ENCODE measurements at regions not wholly inside any gene's neighbourhood (a gene's known extent, or its start where the extent isn't known, plus 50 kb on each side); places are given as distances from the start of the nearest gene placed in this dataset.
A peak's percentile ranks its signal among the peaks of the same experiment; 100 is the strongest.

DNA sequence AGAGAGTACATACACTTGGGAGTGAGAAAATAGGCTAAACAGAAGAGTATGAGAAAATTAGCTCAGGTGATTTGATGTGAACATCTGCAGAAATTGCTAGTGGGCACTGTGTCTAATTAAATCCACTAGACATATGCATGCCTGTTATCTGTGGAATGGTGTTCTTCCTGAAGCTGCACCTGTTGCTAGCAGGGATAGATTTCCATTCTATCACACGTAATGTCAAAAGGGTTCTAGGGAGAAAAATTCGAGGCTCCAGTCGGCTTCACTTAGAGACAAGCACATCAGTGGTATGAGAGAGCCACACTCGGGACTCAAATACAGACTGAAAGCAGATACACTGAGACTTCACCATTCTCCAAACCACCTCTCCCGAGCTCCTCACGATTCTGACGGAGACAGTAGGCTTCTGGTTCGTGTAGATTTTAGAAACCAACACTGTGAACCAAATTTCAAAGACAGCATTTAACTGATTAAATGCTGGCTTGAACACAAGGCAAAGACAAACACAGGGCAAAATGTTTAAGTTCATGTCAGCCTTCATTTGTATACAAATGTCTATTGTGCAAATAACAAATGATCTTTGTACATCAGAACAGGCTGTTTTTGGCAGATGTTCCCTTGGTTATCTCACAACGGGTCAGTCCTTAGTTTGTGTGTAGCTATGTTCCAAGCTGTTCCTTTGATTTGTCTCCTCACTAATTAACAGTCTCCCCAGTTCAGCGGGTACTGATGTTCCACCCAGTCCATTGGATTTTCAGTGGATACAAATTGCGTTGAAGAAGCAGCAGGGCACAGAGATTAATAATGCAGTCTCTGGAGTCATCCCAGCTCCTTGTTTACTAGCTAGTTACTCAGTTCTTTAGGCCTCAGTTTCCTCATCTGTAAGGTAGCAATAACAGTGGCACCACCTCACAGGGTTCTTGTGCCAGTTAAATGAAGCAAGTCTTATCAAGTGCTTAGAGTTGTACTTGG, 131.0 kb upstream of the IFNGR1 start:
- Mint-ChIP-seq H3K4me3 (ENCODE audit: unreplicated experiment) (no peak overlapping the region), H3K4me1 (ENCODE audit: low read depth, unreplicated experiment) (peaks cover 20% of the 10 kb centered on the region), H3K9me3 (ENCODE audit: unreplicated experiment) (no peaks in the 10 kb centered on the region), H3K27ac (ENCODE audit: unreplicated experiment) (no peak overlapping the region), H3K36me3 (ENCODE audit: insufficient read depth, unreplicated experiment) (no peaks in the 10 kb centered on the region), H3K27me3 (ENCODE audit: insufficient read depth, unreplicated experiment) (no peaks in the 10 kb centered on the region)
- Histone ChIP-seq H3K27me3 (replicated peaks; ENCODE audit: control insufficient read depth, insufficient read depth, low read length) (no peaks in the 10 kb centered on the region), H3K36me3 (ENCODE audit: control insufficient read depth, insufficient read depth, low read length) (no peaks in the 10 kb centered on the region), H3K9me3 (no peaks in the 10 kb centered on the region), H3K4me3 (ENCODE audit: low read depth, low read length) (no peak overlapping the region), H3K4me1 (peaks cover 36% of the 10 kb centered on the region)
- TF ChIP-seq, protein P1, sequence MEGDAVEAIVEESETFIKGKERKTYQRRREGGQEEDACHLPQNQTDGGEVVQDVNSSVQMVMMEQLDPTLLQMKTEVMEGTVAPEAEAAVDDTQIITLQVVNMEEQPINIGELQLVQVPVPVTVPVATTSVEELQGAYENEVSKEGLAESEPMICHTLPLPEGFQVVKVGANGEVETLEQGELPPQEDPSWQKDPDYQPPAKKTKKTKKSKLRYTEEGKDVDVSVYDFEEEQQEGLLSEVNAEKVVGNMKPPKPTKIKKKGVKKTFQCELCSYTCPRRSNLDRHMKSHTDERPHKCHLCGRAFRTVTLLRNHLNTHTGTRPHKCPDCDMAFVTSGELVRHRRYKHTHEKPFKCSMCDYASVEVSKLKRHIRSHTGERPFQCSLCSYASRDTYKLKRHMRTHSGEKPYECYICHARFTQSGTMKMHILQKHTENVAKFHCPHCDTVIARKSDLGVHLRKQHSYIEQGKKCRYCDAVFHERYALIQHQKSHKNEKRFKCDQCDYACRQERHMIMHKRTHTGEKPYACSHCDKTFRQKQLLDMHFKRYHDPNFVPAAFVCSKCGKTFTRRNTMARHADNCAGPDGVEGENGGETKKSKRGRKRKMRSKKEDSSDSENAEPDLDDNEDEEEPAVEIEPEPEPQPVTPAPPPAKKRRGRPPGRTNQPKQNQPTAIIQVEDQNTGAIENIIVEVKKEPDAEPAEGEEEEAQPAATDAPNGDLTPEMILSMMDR (IDR thresholded peaks at IDR 0.05; ENCODE audit: insufficient read depth in 1 of 2, low read depth in 1 of 2, low read length in 1 of 2, severe bottlenecking in 1 of 2, unreplicated experiment in 1 of 2): no peak
- CTCF ChIA-PET: no interaction called here
- no peak for DNase-seq
- intact Hi-C loops (cut with micrococcal nuclease; ENCODE audit: unreplicated experiment): no loop called here
- POLR2A ChIA-PET: no interaction called here
- no TSS peak for BruUV-seq (replicated peaks)

DNA sequence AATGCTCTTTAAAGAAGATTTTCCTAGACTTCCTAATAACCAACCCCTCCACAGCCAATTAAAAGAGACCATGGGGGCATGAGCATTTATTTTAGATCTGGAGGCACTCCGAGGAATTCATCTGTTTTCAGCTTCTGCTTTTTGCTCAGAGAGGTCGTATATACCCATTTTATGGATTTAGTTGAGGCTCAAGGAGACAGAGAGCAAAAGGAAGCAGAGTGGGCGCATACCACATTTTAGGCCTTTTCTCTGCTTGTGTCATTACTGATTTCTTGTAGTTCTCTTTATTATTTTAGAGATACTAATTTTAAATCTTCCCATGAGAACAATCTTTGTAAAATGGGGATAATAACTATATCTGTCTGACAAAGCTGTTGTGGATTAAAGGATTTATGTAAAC, 129.6 kb upstream of the IFNGR1 start:
- Histone ChIP-seq H3K4me3 (ENCODE audit: low read depth, low read length) (no peak overlapping the region), H3K4me1 (peaks cover 26% of the 10 kb centered on the region), H3K27me3 (replicated peaks; ENCODE audit: control insufficient read depth, insufficient read depth, low read length) (no peaks in the 10 kb centered on the region), H3K36me3 (ENCODE audit: control insufficient read depth, insufficient read depth, low read length) (no peaks in the 10 kb centered on the region), H3K9me3 (no peaks in the 10 kb centered on the region)
- ChIA-PET CTCF (no interaction called here), POLR2A (no interaction called here)
- TF ChIP-seq, protein P1 (IDR thresholded peaks at IDR 0.05; ENCODE audit: insufficient read depth in 1 of 2, low read depth in 1 of 2, low read length in 1 of 2, severe bottlenecking in 1 of 2, unreplicated experiment in 1 of 2): no peak
- H3K4me3 Mint-ChIP-seq (ENCODE audit: unreplicated experiment): no peak overlapping the region
- no peaks in the 10 kb centered on the region for H3K27me3 Mint-ChIP-seq (ENCODE audit: insufficient read depth, unreplicated experiment)
- BruUV-seq (replicated peaks): no TSS peak
- intact Hi-C loops (cut with micrococcal nuclease; ENCODE audit: unreplicated experiment): no loop called here
- peaks cover 9% of the 10 kb centered on the region for H3K4me1 Mint-ChIP-seq (ENCODE audit: low read depth, unreplicated experiment)
- H3K9me3 Mint-ChIP-seq (ENCODE audit: unreplicated experiment): no peaks in the 10 kb centered on the region
- no peak for DNase-seq
- no peak overlapping the region for H3K27ac Mint-ChIP-seq (ENCODE audit: unreplicated experiment)
- no peaks in the 10 kb centered on the region for H3K36me3 Mint-ChIP-seq (ENCODE audit: insufficient read depth, unreplicated experiment)

DNA sequence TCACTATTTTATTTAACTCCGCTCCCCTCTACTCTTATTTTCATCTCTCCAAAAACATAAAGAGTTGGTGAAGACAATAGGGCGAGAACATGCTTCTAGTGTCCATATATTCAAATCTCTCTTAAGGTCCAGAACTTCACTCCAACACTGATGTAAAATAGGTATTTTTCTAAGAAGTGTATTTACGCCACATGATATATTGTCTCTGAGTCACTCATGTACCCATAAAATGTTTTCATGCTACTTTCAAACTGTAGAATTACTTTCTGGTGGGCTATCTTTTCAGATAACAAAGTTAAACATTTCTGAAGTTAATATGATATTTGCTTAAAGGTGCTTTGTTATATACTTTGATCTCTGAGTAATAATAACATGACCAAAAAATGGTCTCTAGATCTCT, 124.1 kb upstream of the IFNGR1 start:
- ChIA-PET CTCF (no interaction called here), POLR2A (no interaction called here)
- Mint-ChIP-seq H3K9me3 (ENCODE audit: unreplicated experiment) (no peaks in the 10 kb centered on the region), H3K27me3 (ENCODE audit: insufficient read depth, unreplicated experiment) (no peaks in the 10 kb centered on the region), H3K36me3 (ENCODE audit: insufficient read depth, unreplicated experiment) (no peaks in the 10 kb centered on the region), H3K27ac (ENCODE audit: unreplicated experiment) (peak overlapping the region; percentile 29), H3K4me1 (ENCODE audit: low read depth, unreplicated experiment) (no peaks in the 10 kb centered on the region), H3K4me3 (ENCODE audit: unreplicated experiment) (peak overlapping the region; percentile 58)
- H3K9me3 ChIP-seq: no peaks in the 10 kb centered on the region
- TF ChIP-seq, protein P1 (IDR thresholded peaks at IDR 0.05; ENCODE audit: insufficient read depth in 1 of 2, low read depth in 1 of 2, low read length in 1 of 2, severe bottlenecking in 1 of 2, unreplicated experiment in 1 of 2): no peak
- no peak overlapping the region for H3K4me3 ChIP-seq (ENCODE audit: low read depth, low read length)
- DNase-seq: no peak
- BruUV-seq (replicated peaks): no TSS peak
- H3K36me3 ChIP-seq (ENCODE audit: control insufficient read depth, insufficient read depth, low read length): no peaks in the 10 kb centered on the region
- H3K27me3 ChIP-seq (replicated peaks; ENCODE audit: control insufficient read depth, insufficient read depth, low read length): no peaks in the 10 kb centered on the region
- peaks cover 5% of the 10 kb centered on the region for H3K4me1 ChIP-seq
- intact Hi-C loops (cut with micrococcal nuclease; ENCODE audit: unreplicated experiment): loop anchor here (5.0 kb wide), 1 partner anchor 74 kb away; no protein-coding TSS in a partner anchor

All from Caco-2 (cell line).